ENCODE measurements at regions not wholly inside any gene's neighbourhood (a gene's known extent, or its start where the extent isn't known, plus 50 kb on each side); places are given as distances from the start of the nearest gene placed in this dataset.

- TF ChIP-seq POLR2A (IDR thresholded peaks at IDR 0.05; ENCODE audit: low read depth) (no peak), POLR2AphosphoS5 (IDR thresholded peaks at IDR 0.05) (no peak), CTCF (IDR thresholded peaks at IDR 0.05) (no peak)
Measured at GRCh38 chr3:74739242-74739641, 124.8 kb upstream of the CNTN3 start.
